Ascending aorta (tissue), 2 donors: ENCODE measurements at regions not wholly inside any gene's neighbourhood (a gene's known extent, or its start where the extent isn't known, plus 50 kb on each side); places are given as distances from the start of the nearest gene placed in this dataset.

ENCODE experiments used
- DNase-seq, 2 donors: peaks; one replicate each; pipeline ENCODE4 v3.0.0-alpha.2; 2019; ENCODE audit warnings: low spot score in 2 of 2
- H3K27ac ChIP-seq, 2 donors: fragments of 200-600 bp; sonication (generic); one replicate each; pipeline ENCODE4 v1.5.1; 2016 to 2017; ENCODE audit warnings: mild to moderate bottlenecking in 1 of 2
- H3K27me3 ChIP-seq: fragments of 200-600 bp; sonication (generic); one replicate; pipeline ENCODE4 v1.5.1; 2017
- H3K36me3 ChIP-seq, 2 donors: fragments of 200-600 bp; sonication (generic); one replicate each; pipeline ENCODE4 v1.5.1; 2016
- H3K4me1 ChIP-seq, 2 donors: fragments of 200-600 bp; sonication (generic); one replicate each; pipeline ENCODE4 v1.5.1; 2016 to 2017; ENCODE audit warnings: mild to moderate bottlenecking in 1 of 2
- H3K4me3 ChIP-seq, 2 donors: fragments of 200-600 bp; sonication (generic); one replicate each; pipeline ENCODE4 v1.5.1; 2016 to 2017; ENCODE audit warnings: mild to moderate bottlenecking in 1 of 2
- H3K9me3 ChIP-seq, 2 donors: fragments of 200-600 bp; sonication (generic); one replicate each; pipeline ENCODE4 v1.5.1; 2016
- intact Hi-C: fragments of 100-400 bp; cut with DNase I; formaldehyde crosslinking; loops from one replicate; pipeline ENCODE4 v1.15.1; 2023
- TF ChIP-seq, protein P1 (sequence below), 3 experiments: fragments of 200-600 bp in 2 of 3; fragments of 450-650 bp in 1 of 3; sonication (generic) in 2 of 3; IDR thresholded peaks; one replicate each; pipeline ENCODE4 v1.5.1; 2016 to 2019; ENCODE audit warnings: antibody characterized with exemption in 3 of 3, mild to moderate bottlenecking in 1 of 3, moderate library complexity in 1 of 3

DNA sequence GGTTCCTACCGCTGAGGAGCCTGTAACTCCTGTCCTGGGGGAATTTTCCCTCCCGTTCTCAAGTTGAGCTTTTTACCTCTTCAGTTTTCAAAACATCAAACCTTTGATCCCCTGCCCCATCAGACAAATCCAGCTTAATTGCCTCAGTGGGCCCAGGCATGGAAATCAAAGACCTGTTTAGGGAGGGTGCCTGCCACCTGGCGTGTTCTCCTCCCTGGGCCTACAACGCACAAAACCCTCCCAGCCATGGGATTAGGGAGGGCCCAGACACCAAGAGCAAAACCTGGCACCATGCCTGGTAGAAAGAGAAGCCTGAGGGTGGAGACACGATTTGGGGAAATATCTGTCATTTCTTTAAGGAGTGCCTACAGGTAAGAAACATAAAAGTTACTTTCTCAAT lies 672.9 kb downstream of the BCL11B start:
- Histone ChIP-seq H3K4me1 (no peaks in the 10 kb centered on the region), H3K4me3 (no peak overlapping the region), H3K9me3 (no peaks in the 10 kb centered on the region), H3K27me3 (no peaks in the 10 kb centered on the region), H3K36me3 (no peaks in the 10 kb centered on the region), H3K27ac (no peak overlapping the region)
- TF ChIP-seq, protein P1, sequence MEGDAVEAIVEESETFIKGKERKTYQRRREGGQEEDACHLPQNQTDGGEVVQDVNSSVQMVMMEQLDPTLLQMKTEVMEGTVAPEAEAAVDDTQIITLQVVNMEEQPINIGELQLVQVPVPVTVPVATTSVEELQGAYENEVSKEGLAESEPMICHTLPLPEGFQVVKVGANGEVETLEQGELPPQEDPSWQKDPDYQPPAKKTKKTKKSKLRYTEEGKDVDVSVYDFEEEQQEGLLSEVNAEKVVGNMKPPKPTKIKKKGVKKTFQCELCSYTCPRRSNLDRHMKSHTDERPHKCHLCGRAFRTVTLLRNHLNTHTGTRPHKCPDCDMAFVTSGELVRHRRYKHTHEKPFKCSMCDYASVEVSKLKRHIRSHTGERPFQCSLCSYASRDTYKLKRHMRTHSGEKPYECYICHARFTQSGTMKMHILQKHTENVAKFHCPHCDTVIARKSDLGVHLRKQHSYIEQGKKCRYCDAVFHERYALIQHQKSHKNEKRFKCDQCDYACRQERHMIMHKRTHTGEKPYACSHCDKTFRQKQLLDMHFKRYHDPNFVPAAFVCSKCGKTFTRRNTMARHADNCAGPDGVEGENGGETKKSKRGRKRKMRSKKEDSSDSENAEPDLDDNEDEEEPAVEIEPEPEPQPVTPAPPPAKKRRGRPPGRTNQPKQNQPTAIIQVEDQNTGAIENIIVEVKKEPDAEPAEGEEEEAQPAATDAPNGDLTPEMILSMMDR (IDR thresholded peaks at IDR 0.05) = no peak
- no peak for DNase-seq
- intact Hi-C loops = no loop called here

DNA sequence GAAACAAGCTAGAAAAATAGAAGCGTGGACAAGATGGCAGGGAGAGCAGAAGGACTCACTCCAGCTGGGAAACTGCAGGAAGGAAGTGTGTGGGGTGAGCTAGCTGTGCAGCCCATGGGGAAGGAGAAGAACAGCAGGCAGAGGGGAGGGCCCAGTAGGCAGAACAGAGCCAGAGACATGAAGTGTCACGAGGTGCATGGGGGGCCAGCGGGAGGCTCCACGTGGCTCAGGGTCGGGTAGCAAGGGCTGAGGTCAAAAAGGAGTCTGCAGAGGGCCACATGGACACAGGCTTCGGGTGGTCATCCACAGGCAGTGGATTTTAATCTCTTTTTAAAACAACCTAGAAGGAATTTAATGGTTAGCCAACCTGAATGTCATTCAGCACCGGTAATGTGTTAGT lies 669.0 kb downstream of the BCL11B start:
- no peak for DNase-seq
- no peaks in the 10 kb centered on the region for H3K9me3 ChIP-seq

DNA sequence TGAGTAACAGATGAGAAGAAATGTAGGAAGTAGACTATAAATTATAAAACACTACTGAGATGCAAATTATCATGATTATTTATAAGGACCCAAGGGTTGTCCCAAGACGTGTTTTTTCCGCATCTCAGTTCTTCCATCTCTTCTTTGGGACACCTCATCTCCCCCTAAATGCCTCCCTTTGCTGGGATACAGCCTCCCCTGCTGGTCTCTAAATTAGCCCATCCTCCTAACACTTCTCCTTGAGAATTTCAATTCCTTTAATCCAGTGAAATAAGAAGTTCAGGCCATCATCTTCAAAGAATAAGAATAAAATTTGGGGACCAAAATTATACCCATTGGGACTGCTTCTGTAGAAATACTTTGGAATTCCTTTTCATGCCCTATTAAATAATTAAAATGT lies 667.0 kb downstream of the BCL11B start:
- Histone ChIP-seq H3K36me3 (no peaks in the 10 kb centered on the region), H3K4me1 (no peaks in the 10 kb centered on the region), H3K27ac (no peak overlapping the region), H3K27me3 (no peaks in the 10 kb centered on the region), H3K9me3 (no peaks in the 10 kb centered on the region), H3K4me3 (no peak overlapping the region)
- no peak for DNase-seq
- TF ChIP-seq, protein P1 (IDR thresholded peaks at IDR 0.05) = no peak
- intact Hi-C loops = no loop called here

More for the DNA sequence above, 669.0 kb downstream of the BCL11B start:
- TF ChIP-seq, protein P1 (IDR thresholded peaks at IDR 0.05) = no peak
- no peaks in the 10 kb centered on the region for H3K4me1 ChIP-seq
- no peaks in the 10 kb centered on the region for H3K36me3 ChIP-seq
- no peaks in the 10 kb centered on the region for H3K27me3 ChIP-seq
- H3K27ac ChIP-seq = no peak overlapping the region
- H3K4me3 ChIP-seq = no peak overlapping the region
- intact Hi-C loops = no loop called here

DNA sequence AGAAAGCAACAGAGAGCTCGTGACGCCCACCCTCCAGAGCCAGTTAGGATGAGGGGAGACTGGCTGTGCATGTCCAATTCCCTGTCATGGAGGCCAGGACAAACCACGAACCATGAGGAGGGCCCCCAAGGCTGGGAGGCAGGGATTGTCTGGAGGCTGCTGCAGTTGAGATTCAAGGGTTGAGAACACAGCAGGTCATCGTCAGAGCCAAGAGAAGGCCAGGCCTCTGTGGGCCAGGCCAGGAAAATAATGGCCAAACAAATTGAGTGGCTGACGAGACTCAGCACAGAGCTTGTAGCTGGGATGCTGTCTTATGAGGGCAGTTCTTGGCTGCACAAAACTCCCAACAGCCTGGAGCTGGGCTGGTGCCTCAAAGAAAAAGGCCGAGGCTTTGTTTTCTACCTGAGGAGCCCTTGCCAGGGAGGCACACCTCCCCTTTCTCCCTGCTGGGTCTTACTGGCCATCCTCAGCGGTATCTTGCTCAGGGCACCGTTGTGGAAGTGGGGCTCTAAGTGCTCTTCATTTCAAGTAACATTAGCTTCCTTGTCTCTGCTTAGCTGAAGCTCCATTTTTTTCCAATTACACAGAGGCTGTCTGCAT lies 665.9 kb downstream of the BCL11B start:
- H3K36me3 ChIP-seq = no peaks in the 10 kb centered on the region

DNA sequence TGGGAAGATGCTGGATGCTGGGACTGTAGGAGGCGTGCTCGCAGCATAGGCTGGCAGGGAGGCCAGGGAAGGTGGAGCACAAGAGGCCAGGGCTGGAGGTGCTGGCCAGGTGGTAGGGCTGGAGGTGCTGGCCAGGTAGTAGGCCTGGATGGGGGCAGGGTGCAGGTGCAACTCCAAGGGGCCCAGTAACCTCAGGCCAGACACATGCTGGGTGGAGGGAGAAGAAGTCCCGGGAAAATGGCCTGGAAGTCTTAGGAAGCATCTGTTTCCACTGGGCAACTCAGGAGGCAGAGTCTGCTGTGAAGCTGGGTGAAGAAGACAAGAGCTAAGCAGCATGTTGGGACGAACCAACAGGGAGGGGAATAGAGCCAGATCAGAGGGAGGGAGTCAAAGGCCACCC lies 665.2 kb downstream of the BCL11B start:
- no peak overlapping the region for H3K4me3 ChIP-seq
- no peaks in the 10 kb centered on the region for H3K9me3 ChIP-seq
- DNase-seq = no peak
- no peak overlapping the region for H3K27ac ChIP-seq
- TF ChIP-seq, protein P1 (IDR thresholded peaks at IDR 0.05) = no peak
- intact Hi-C loops = no loop called here
- no peaks in the 10 kb centered on the region for H3K4me1 ChIP-seq
- no peaks in the 10 kb centered on the region for H3K36me3 ChIP-seq
- H3K27me3 ChIP-seq = no peaks in the 10 kb centered on the region

More for the DNA sequence above, 665.9 kb downstream of the BCL11B start:
- DNase-seq = no peak
- no peak overlapping the region for H3K4me3 ChIP-seq
- H3K27me3 ChIP-seq = no peaks in the 10 kb centered on the region
- TF ChIP-seq, protein P1 (IDR thresholded peaks at IDR 0.05) = no peak
- intact Hi-C loops = no loop called here
- H3K27ac ChIP-seq = no peak overlapping the region
- H3K9me3 ChIP-seq = no peaks in the 10 kb centered on the region
- no peaks in the 10 kb centered on the region for H3K4me1 ChIP-seq
